Cardiac septum (tissue), 1 donor: ENCODE measurements at regions not wholly inside any gene's neighbourhood (a gene's known extent, or its start where the extent isn't known, plus 50 kb on each side); places are given as distances from the start of the nearest gene placed in this dataset.
"Not testable (repeated sequence)": the region's sequence is repeated elsewhere in the genome, so short reads cannot be mapped to it uniquely, and the experiment has no call there.

Experiments
- DNase-seq: peaks from one replicate; pipeline ENCODE4 v3.0.0-alpha.2; 2020; ENCODE audit warnings: low spot score
- intact Hi-C: fragments of 100-400 bp; cut with DNase I; formaldehyde crosslinking; loops from one replicate; pipeline ENCODE4 v1.14.0; 2022
- donor health status: DM: no; HTN: no; CAD: no.

DNA sequence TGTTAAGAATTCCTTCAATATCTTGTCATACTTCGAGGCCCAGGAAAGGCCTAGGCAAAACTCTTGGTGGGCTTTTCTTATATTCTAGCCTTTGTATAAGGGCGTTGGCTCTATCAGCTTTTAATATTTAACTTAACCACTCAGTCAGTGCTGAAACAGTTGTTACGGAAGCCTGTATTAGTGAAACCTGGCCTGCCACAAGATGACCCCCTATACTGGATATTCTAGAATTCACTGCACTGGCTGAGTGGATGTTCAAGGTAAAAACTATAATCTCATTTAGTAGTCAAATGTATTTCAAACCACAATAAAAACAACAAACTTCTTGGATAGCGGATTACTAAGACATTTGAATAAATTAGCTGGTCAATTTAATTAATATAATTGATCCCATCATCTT, 91.7 kb upstream of the HNMT start:
- no peak for DNase-seq
- intact Hi-C loops, result no loop called here

GRCh38 chr2:137873536-137874244, 90.6 kb upstream of the HNMT start:
- intact Hi-C loops, result no loop called here
- no peak for DNase-seq

DNA sequence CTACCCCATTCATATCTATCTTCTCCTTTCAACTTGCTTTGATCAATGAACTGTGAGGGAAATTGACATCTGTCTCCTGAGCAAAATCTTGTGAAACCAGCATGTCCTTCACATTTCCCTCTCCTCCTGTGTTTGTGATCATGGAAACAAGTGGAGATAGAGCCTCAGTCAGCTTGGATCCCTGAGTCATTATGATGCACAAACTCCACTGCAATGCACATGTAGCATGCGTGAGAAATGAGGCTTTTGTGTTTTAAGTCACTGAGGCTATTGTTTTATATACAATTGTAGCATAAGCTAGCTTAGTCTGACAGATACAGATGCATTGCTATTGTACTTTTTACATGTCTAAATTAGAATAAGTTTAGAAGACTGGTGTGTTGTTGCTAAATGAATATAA, 85.2 kb upstream of the HNMT start:
- intact Hi-C loops, result no loop called here
- no peak for DNase-seq

DNA sequence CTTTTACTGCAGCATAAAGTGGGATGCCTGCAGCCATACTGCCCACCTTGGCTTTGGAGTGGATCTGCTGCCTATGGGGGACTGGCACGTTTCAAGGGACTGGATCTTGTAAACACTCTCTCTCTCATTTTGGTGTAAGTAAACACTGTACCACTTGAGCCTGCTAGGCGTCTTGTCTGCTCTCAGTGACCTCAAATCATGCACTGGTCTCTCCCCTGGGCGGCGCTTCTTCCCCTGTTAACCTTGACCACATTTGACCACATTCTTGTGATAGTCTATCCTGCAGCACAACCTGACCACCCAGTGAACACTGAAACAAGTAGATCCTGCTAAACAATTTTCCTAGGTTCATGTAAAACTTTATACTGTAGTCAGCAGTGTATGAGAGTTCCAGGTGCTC, 82.6 kb upstream of the HNMT start:
- intact Hi-C loops, result no loop called here

GRCh38 chr2:137886083-137886831, 78.0 kb upstream of the HNMT start:
- no peak for DNase-seq
- intact Hi-C loops, result no loop called here

More for the DNA sequence above, 82.6 kb upstream of the HNMT start:
- DNase-seq, result no peak

DNA sequence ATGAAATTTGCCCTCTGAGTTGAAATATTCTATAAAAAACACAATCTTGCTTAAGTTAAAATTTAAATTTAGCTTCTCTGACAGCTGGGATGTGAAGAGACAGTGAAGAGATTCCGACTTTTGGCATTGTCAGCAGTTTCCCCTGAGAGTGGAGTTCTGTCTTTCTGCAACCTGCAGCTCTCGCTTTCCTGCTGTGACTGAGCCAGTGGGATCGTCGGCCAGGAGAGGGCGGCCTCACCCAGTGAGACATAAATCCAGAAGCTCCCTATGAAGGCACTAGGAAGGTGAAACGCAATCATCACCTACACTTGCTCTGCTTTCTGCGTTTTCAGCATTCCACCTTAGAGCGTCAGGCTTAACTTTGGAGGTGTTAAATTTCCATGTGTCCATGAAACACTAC, 75.4 kb upstream of the HNMT start:
- no peak for DNase-seq
- intact Hi-C loops, result no loop called here

GRCh38 chr2:137892739-137893138, 71.5 kb upstream of the HNMT start:
- intact Hi-C loops, result no loop called here
- DNase-seq, result no peak

DNA sequence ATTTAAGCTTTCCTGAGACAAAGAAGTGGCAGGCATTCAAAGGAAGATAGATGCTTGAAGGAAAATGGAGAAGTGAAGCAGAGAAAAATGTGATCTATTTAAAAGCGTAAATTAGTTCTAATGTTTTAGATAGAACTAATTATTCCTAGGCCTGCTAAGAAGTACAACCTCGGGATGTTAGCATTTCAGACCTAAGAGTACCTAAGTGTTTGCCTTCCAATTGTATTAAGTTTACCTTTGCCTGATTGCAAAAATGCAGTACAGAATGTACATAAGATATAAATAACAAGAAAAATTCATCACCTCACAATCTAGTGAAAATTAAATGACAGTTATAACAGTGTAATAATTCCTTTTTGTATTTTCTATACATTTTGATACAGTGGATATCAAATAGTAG, 71.1 kb upstream of the HNMT start:
- intact Hi-C loops, result no loop called here
- DNase-seq, result no peak

DNA sequence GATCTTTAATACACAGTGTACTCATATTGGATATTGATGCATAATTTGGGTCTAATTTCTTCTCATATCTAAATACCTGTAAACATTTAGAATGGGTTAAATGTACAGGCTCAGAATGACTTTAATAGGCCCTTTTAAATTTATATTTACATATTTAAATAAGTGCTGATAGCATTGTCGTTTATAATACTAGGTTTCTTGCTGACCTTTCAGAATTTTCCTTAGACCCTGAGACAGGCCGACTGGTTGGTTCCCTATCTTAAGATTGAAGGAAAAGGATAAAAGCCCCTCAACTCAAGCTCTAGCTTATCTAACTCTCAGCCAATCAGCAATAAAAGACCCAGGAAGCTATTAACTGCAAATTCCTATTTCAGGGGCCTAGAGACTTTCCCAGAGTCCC, 67.8 kb upstream of the HNMT start:
- intact Hi-C loops, result no loop called here
- no peak for DNase-seq

DNA sequence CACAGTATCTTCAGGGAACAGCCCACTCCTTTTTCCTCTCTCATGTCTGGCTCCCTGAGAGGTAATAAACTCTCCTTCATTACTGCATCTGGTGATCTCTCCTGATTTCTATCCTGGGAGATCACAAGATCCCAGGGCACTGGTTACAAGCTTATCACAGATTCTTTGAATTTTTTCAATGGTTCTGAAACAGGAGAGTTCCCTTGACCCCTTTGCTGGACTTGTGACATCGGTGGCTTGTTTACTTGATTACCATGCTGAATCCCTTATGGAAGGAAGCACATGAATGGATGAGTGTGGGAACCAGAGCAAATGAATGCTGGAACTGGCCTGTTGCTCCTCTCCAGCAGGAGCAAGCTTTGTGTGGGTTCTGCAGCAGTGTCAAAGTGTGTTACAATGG, 67.2 kb upstream of the HNMT start:
- no peak for DNase-seq
- intact Hi-C loops, result no loop called here

DNA sequence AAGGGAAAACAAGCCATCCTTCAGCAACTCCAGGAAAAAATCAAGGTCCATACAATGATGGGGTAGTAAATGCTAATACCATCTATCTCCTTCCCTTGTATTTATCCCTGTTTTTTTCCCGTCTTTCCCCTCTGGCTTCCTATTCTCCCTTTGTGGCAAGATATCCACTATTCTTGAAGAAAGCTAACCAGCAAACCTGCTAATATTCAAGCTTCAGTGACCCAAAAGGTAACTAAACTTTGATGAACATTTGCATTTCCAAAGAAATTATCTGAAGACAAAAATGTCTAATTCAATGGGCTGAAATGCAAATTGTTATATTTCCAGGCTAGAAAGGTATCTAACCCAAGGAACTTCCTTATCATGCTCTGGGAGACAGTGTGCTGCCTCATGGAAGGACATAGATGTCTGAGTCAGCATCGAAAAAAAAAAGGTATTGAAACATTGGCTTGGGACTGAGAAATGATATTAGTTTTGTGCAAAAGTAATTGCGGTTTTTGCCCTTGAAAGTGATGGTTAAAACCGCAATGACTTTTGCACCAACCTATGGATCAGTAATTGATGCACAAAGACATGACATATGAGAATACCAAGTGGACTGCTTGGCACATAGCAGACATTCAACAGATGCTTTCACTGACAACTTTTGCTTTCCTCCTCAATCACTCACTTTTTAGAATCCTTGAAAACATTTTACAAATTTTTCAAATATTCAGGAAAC, 63.7 kb upstream of the HNMT start:
- no peak for DNase-seq
- intact Hi-C loops, result no loop called here

DNA sequence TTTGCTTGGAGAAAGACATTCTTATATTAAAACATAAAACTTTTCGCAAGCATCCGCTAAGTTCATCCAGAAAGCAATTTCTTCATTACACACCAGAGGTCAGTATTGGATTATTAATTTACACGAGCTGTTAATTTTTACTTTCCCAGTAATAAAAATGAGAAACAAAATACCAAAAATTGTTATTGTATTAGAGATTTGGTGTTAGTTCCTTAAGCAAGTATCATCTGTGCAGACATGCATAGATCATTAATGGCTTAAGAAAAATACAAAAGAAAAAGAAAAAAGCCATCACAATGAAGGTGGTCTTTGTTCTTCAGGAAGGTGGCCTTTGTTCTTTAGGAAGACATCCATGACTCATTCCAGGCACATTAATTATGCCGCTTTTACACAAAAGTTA, 53.6 kb upstream of the HNMT start:
- intact Hi-C loops, result loop anchor here (5.0 to 10.0 kb wide), 2 partner anchors 874 to 917 kb away; partner anchors contain the start of gene NXPH2
- DNase-seq, result no peak

- intact Hi-C loops, result loop anchor here (5.0 to 10.0 kb wide), 2 partner anchors 872 to 915 kb away; partner anchors contain the start of gene NXPH2
These were observed 51.9 kb upstream of the HNMT start for GRCh38 chr2:137912371-137912770.

GRCh38 chr2:137913169-137913568, 51.1 kb upstream of the HNMT start:
- intact Hi-C loops, result loop anchor here (5.0 to 10.0 kb wide), 2 partner anchors 872 to 914 kb away; partner anchors contain the start of gene NXPH2
- no peak for DNase-seq

More at GRCh38 chr2:137912371-137912770, 51.9 kb upstream of the HNMT start:
- DNase-seq, result no peak

DNA sequence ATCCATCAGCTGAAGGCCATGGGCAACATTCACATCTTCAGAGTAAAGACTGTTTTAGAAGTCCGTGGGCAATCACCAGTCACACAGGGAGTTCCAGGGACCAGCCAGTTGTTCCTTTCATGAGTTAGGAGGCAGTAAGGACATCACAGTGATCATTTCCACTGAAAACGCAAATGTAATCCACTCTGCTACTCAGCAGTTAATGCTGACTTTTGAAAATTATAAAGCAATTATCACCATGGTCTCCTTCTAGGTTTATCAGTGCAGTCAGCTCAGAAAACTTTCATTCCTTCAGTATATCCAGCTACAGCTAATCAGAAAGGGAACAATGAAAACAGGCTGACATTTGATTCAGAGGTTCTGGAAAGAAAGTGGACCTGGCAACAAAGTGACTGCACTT, 50.6 kb upstream of the HNMT start:
- intact Hi-C loops, result loop anchor here (5.0 to 10.0 kb wide), 2 partner anchors 871 to 914 kb away; partner anchors contain the start of gene NXPH2
- DNase-seq, result not testable (repeated sequence)
